Stimulated activated naive CD8-positive, alpha-beta T cell treated with anti-CD3 and anti-CD28 coated beads, Interleukin-15, Interleukin-2, amounts not matched to agents 100 ng/mL and 50 ng/mL, for 24 hours (primary cell): ENCODE measurements at regions not wholly inside any gene's neighbourhood (a gene's known extent, or its start where the extent isn't known, plus 50 kb on each side); places are given as distances from the start of the nearest gene placed in this dataset.

Source experiments
- H3K27ac Mint-ChIP-seq: one replicate; pipeline ENCODE4 v1.8.0; 2021; ENCODE audit warnings: mild to moderate bottlenecking, mixed read lengths
- H3K27me3 Mint-ChIP-seq: one replicate; pipeline ENCODE4 v1.8.0; 2021; ENCODE audit warnings: mixed read lengths
- H3K36me3 Mint-ChIP-seq: one replicate; pipeline ENCODE4 v1.8.0; 2021; ENCODE audit warnings: low read depth, mixed read lengths
- H3K4me1 Mint-ChIP-seq: one replicate; pipeline ENCODE4 v1.8.0; 2021; ENCODE audit warnings: low read depth, mixed read lengths
- H3K4me3 Mint-ChIP-seq: one replicate; pipeline ENCODE4 v1.8.0; 2021; ENCODE audit warnings: mild to moderate bottlenecking, mixed read lengths
- H3K9me3 Mint-ChIP-seq: one replicate; pipeline ENCODE4 v1.8.0; 2021; ENCODE audit warnings: mixed read lengths

GRCh38 chr2:155125585-155126230, 427.2 kb downstream of the KCNJ3 start:
- H3K4me1 Mint-ChIP-seq = no peaks in the 10 kb centered on the region
- no peak overlapping the region for H3K27ac Mint-ChIP-seq
- no peak overlapping the region for H3K4me3 Mint-ChIP-seq
- no peaks in the 10 kb centered on the region for H3K27me3 Mint-ChIP-seq
- H3K36me3 Mint-ChIP-seq = no peaks in the 10 kb centered on the region
- H3K9me3 Mint-ChIP-seq = no peaks in the 10 kb centered on the region

- no peak overlapping the region for H3K27ac Mint-ChIP-seq
- no peak overlapping the region for H3K4me3 Mint-ChIP-seq
- no peaks in the 10 kb centered on the region for H3K27me3 Mint-ChIP-seq
- peaks cover 9% of the 10 kb centered on the region for H3K9me3 Mint-ChIP-seq
- no peaks in the 10 kb centered on the region for H3K36me3 Mint-ChIP-seq
- H3K4me1 Mint-ChIP-seq = no peaks in the 10 kb centered on the region
Measured at GRCh38 chr2:155115846-155116245, 417.4 kb downstream of the KCNJ3 start.

- no peaks in the 10 kb centered on the region for H3K27me3 Mint-ChIP-seq
- H3K9me3 Mint-ChIP-seq = peaks cover 5% of the 10 kb centered on the region
- H3K4me3 Mint-ChIP-seq = no peak overlapping the region
- H3K36me3 Mint-ChIP-seq = no peaks in the 10 kb centered on the region
- H3K27ac Mint-ChIP-seq = no peak overlapping the region
- H3K4me1 Mint-ChIP-seq = no peaks in the 10 kb centered on the region
Measured at GRCh38 chr2:155111070-155111469, 412.6 kb downstream of the KCNJ3 start.

- no peaks in the 10 kb centered on the region for H3K27me3 Mint-ChIP-seq
Measured at GRCh38 chr2:155109527-155109926, 411.0 kb downstream of the KCNJ3 start.

GRCh38 chr2:155100261-155100660, 401.8 kb downstream of the KCNJ3 start:
- no peaks in the 10 kb centered on the region for H3K36me3 Mint-ChIP-seq
- peaks cover 14% of the 10 kb centered on the region for H3K9me3 Mint-ChIP-seq
- no peak overlapping the region for H3K4me3 Mint-ChIP-seq
- H3K27ac Mint-ChIP-seq = no peak overlapping the region
- H3K27me3 Mint-ChIP-seq = no peaks in the 10 kb centered on the region
- H3K4me1 Mint-ChIP-seq = no peaks in the 10 kb centered on the region

More at GRCh38 chr2:155109527-155109926, 411.0 kb downstream of the KCNJ3 start:
- Mint-ChIP-seq H3K36me3 (no peaks in the 10 kb centered on the region), H3K4me1 (no peaks in the 10 kb centered on the region), H3K9me3 (peaks cover 5% of the 10 kb centered on the region), H3K27ac (no peak overlapping the region), H3K4me3 (no peak overlapping the region)

- Mint-ChIP-seq H3K27me3 (no peaks in the 10 kb centered on the region), H3K4me3 (no peak overlapping the region), H3K4me1 (no peaks in the 10 kb centered on the region), H3K9me3 (peaks cover 14% of the 10 kb centered on the region), H3K36me3 (no peaks in the 10 kb centered on the region), H3K27ac (no peak overlapping the region)
Measured at GRCh38 chr2:155099784-155100183, 401.3 kb downstream of the KCNJ3 start.

- Mint-ChIP-seq H3K27ac (no peak overlapping the region), H3K4me1 (no peaks in the 10 kb centered on the region), H3K27me3 (no peaks in the 10 kb centered on the region), H3K36me3 (no peaks in the 10 kb centered on the region), H3K9me3 (peaks cover 14% of the 10 kb centered on the region), H3K4me3 (no peak overlapping the region)
Measured at GRCh38 chr2:155095613-155096012, 397.1 kb downstream of the KCNJ3 start.

GRCh38 chr2:155080373-155080772, 381.9 kb downstream of the KCNJ3 start:
- H3K9me3 Mint-ChIP-seq = peaks cover 7% of the 10 kb centered on the region
- no peaks in the 10 kb centered on the region for H3K27me3 Mint-ChIP-seq
- H3K4me1 Mint-ChIP-seq = no peaks in the 10 kb centered on the region
- no peaks in the 10 kb centered on the region for H3K36me3 Mint-ChIP-seq
- no peak overlapping the region for H3K4me3 Mint-ChIP-seq
- H3K27ac Mint-ChIP-seq = no peak overlapping the region

- no peak overlapping the region for H3K4me3 Mint-ChIP-seq
- no peaks in the 10 kb centered on the region for H3K27me3 Mint-ChIP-seq
- no peaks in the 10 kb centered on the region for H3K36me3 Mint-ChIP-seq
- H3K9me3 Mint-ChIP-seq = peaks cover 10% of the 10 kb centered on the region
- H3K27ac Mint-ChIP-seq = no peak overlapping the region
- H3K4me1 Mint-ChIP-seq = no peaks in the 10 kb centered on the region
Measured at GRCh38 chr2:155070489-155070888, 372.0 kb downstream of the KCNJ3 start.

- H3K9me3 Mint-ChIP-seq = peaks cover 4% of the 10 kb centered on the region
- H3K27ac Mint-ChIP-seq = no peak overlapping the region
- H3K4me3 Mint-ChIP-seq = no peak overlapping the region
- H3K4me1 Mint-ChIP-seq = no peaks in the 10 kb centered on the region
- no peaks in the 10 kb centered on the region for H3K27me3 Mint-ChIP-seq
- no peaks in the 10 kb centered on the region for H3K36me3 Mint-ChIP-seq
Measured at GRCh38 chr2:155062922-155063258, 364.4 kb downstream of the KCNJ3 start.

- H3K9me3 Mint-ChIP-seq = peaks cover 4% of the 10 kb centered on the region
- H3K27me3 Mint-ChIP-seq = no peaks in the 10 kb centered on the region
- no peak overlapping the region for H3K4me3 Mint-ChIP-seq
- no peak overlapping the region for H3K27ac Mint-ChIP-seq
- H3K4me1 Mint-ChIP-seq = no peaks in the 10 kb centered on the region
- H3K36me3 Mint-ChIP-seq = no peaks in the 10 kb centered on the region
Measured at GRCh38 chr2:155062250-155062921, 363.9 kb downstream of the KCNJ3 start.

- Mint-ChIP-seq H3K27ac (no peak overlapping the region), H3K9me3 (peaks cover 5% of the 10 kb centered on the region), H3K36me3 (no peaks in the 10 kb centered on the region), H3K4me3 (no peak overlapping the region), H3K4me1 (no peaks in the 10 kb centered on the region), H3K27me3 (no peaks in the 10 kb centered on the region)
Measured at GRCh38 chr2:155060896-155061295, 362.4 kb downstream of the KCNJ3 start.

GRCh38 chr2:155054712-155055111, 356.2 kb downstream of the KCNJ3 start:
- H3K9me3 Mint-ChIP-seq = peaks cover 5% of the 10 kb centered on the region

GRCh38 chr2:155043097-155043496, 344.6 kb downstream of the KCNJ3 start:
- H3K4me1 Mint-ChIP-seq = no peaks in the 10 kb centered on the region
- H3K9me3 Mint-ChIP-seq = peaks cover 5% of the 10 kb centered on the region

More at GRCh38 chr2:155054712-155055111, 356.2 kb downstream of the KCNJ3 start:
- Mint-ChIP-seq H3K4me1 (no peaks in the 10 kb centered on the region), H3K36me3 (no peaks in the 10 kb centered on the region), H3K27ac (no peak overlapping the region), H3K4me3 (no peak overlapping the region), H3K27me3 (no peaks in the 10 kb centered on the region)

GRCh38 chr2:155035308-155035707, 336.8 kb downstream of the KCNJ3 start:
- Mint-ChIP-seq H3K27me3 (no peaks in the 10 kb centered on the region), H3K4me3 (no peak overlapping the region), H3K27ac (no peak overlapping the region), H3K9me3 (peaks cover 12% of the 10 kb centered on the region), H3K4me1 (no peaks in the 10 kb centered on the region), H3K36me3 (no peaks in the 10 kb centered on the region)

More at GRCh38 chr2:155043097-155043496, 344.6 kb downstream of the KCNJ3 start:
- no peaks in the 10 kb centered on the region for H3K36me3 Mint-ChIP-seq
- no peaks in the 10 kb centered on the region for H3K27me3 Mint-ChIP-seq
- no peak overlapping the region for H3K4me3 Mint-ChIP-seq
- no peak overlapping the region for H3K27ac Mint-ChIP-seq

GRCh38 chr2:155033652-155034051, 335.2 kb downstream of the KCNJ3 start:
- Mint-ChIP-seq H3K9me3 (peaks cover 7% of the 10 kb centered on the region), H3K36me3 (no peaks in the 10 kb centered on the region), H3K27me3 (no peaks in the 10 kb centered on the region), H3K4me1 (no peaks in the 10 kb centered on the region), H3K27ac (no peak overlapping the region), H3K4me3 (no peak overlapping the region)
